Neural cell (in vitro differentiated cells): ENCODE measurements at regions not wholly inside any gene's neighbourhood (a gene's known extent, or its start where the extent isn't known, plus 50 kb on each side); places are given as distances from the start of the nearest gene placed in this dataset.

Experiments
- H2AFZ ChIP-seq: fragments of 200-600, 300-800 bp; sonication (generic), shearing (Covaris generic); 2 replicates; pipeline ENCODE4 v1.6.0; 2014; ENCODE audit warnings: low read depth, mild to moderate bottlenecking, antibody characterized with exemption, low read length, moderate library complexity
- H3F3A ChIP-seq: fragments of 200-600 bp; shearing (Covaris generic); 2 replicates; pipeline ENCODE4 v1.6.1; 2016; ENCODE audit warnings: mild to moderate bottlenecking, moderate library complexity, mixed read lengths, antibody characterized with exemption, low read length; ENCODE audit not compliant: insufficient read depth, poor library complexity, severe bottlenecking
- H3K27ac ChIP-seq: fragments of 200-600, 300-800 bp; sonication (generic), shearing (Covaris generic); 2 replicates; pipeline ENCODE4 v1.5.1; 2014; ENCODE audit warnings: mild to moderate bottlenecking, low read length, moderate library complexity
- H3K27me3 ChIP-seq: fragments of 300-800, 200-600 bp; sonication (generic), shearing (Covaris generic); 2 replicates; pipeline ENCODE4 v1.6.0; 2014; ENCODE audit warnings: mild to moderate bottlenecking, low read depth, low read length, moderate library complexity; ENCODE audit not compliant: insufficient read depth
- H3K36me3 ChIP-seq: fragments of 300-800, 200-600 bp; sonication (generic), shearing (Covaris generic); 2 replicates; pipeline ENCODE4 v1.5.1; 2014; ENCODE audit warnings: mild to moderate bottlenecking, antibody characterized with exemption, low read length, moderate library complexity; ENCODE audit not compliant: insufficient read depth
- H3K4me2 ChIP-seq: fragments of 300-800, 200-600 bp; sonication (generic), shearing (Covaris generic); 2 replicates; pipeline ENCODE4 v1.6.0; 2014; ENCODE audit warnings: mild to moderate bottlenecking, low read length
- H3K4me3 ChIP-seq: fragments of 300-800, 200-600 bp; sonication (generic), shearing (Covaris generic); 2 replicates; pipeline ENCODE4 v1.5.1; 2014; ENCODE audit warnings: mild to moderate bottlenecking, low read length, moderate library complexity
- H3K79me2 ChIP-seq: fragments of 200-600 bp; shearing (Covaris generic); replicated peaks from 2 replicates; pipeline ENCODE4 v1.6.0; 2014; ENCODE audit warnings: mild to moderate bottlenecking, low read length, moderate library complexity; ENCODE audit not compliant: insufficient read depth
- H3K9ac ChIP-seq: fragments of 300-800, 200-600 bp; sonication (generic), shearing (Covaris generic); 2 replicates; pipeline ENCODE4 v1.6.1; 2016; ENCODE audit warnings: mild to moderate bottlenecking, low read length, mixed read lengths
- H3K9me2 ChIP-seq: fragments of 200-600 bp; shearing (Covaris generic); 2 replicates; pipeline ENCODE4 v1.6.1; 2016; ENCODE audit warnings: mild to moderate bottlenecking, low read length, mixed read lengths; ENCODE audit not compliant: insufficient read depth
- H3K9me3 ChIP-seq: fragments of 200-600, 300-800 bp; sonication (generic), shearing (Covaris generic); 2 replicates; pipeline ENCODE4 v1.6.1; 2016; ENCODE audit warnings: mild to moderate bottlenecking, mixed run types, low read length, moderate library complexity, mixed read lengths
- H4K20me1 ChIP-seq: fragments of 200-600 bp; shearing (Covaris generic); 2 replicates; pipeline ENCODE4 v1.6.1; 2016; ENCODE audit warnings: mild to moderate bottlenecking, mixed run types; ENCODE audit not compliant: insufficient read depth
- EP300 ChIP-seq: fragments of 450-650 bp; conservative IDR thresholded peaks from 2 replicates; pipeline ENCODE4 v1.6.1; 2014; ENCODE audit warnings: antibody characterized with exemption, mild to moderate bottlenecking, moderate library complexity; ENCODE audit not compliant: poor library complexity, severe bottlenecking
- EZH2 ChIP-seq: fragments of 200-600, 300-800 bp; shearing (Covaris generic), sonication (generic); IDR thresholded peaks from 2 replicates; pipeline ENCODE4 v1.6.1; 2014; ENCODE audit warnings: antibody characterized with exemption, low read length, borderline replicate concordance, mild to moderate bottlenecking; ENCODE audit not compliant: insufficient read depth, poor library complexity, severe bottlenecking
- MXI1 ChIP-seq: fragments of 450-650 bp; conservative IDR thresholded peaks from 2 replicates; pipeline ENCODE4 v1.6.1; 2014; ENCODE audit warnings: antibody characterized with exemption, mild to moderate bottlenecking; ENCODE audit not compliant: poor library complexity, severe bottlenecking
- POLR2AphosphoS5 ChIP-seq: IDR thresholded peaks from 2 replicates; pipeline ENCODE4 v1.6.1; 2012
- RAD21 ChIP-seq: fragments of 450-650 bp; conservative IDR thresholded peaks from 2 replicates; pipeline ENCODE4 v1.6.1; 2014; ENCODE audit warnings: antibody characterized with exemption, mild to moderate bottlenecking, moderate library complexity
- SMC3 ChIP-seq: fragments of 450-650 bp; conservative IDR thresholded peaks from 2 replicates; pipeline ENCODE4 v1.6.1; 2014; ENCODE audit warnings: antibody characterized with exemption, mild to moderate bottlenecking, moderate library complexity; ENCODE audit not compliant: poor library complexity
- TAF1 ChIP-seq: IDR thresholded peaks from 2 replicates; pipeline ENCODE4 v1.6.1; 2012; ENCODE audit warnings: low read depth
- TF ChIP-seq, protein P1 (sequence below): fragments of 450-650 bp; IDR thresholded peaks from 2 replicates; pipeline ENCODE4 v1.5.1; 2014; ENCODE audit warnings: antibody characterized with exemption, mild to moderate bottlenecking, moderate library complexity; ENCODE audit not compliant: poor library complexity, severe bottlenecking
- TF ChIP-seq, protein P2 (sequence below): IDR thresholded peaks from 2 replicates; pipeline ENCODE4 v1.6.1; 2012; ENCODE audit warnings: borderline replicate concordance

DNA sequence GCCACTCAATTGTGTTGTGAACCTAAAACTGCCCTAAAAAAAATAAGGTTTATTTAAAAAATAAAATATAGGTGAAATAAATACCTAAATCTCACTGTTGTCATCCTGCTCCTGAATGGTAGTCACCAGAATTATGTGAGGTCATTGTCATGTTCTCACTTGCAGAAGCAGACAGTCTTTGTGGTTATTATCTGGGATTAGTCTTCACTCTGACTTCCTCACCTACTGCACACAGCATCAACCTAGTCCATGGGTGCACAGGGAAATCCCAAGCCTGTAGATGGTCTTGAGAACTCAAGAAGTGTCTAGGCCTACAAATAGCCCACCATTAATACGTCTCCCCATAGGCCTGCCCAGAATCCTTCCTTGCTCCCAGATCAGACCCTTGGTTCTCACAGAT, 97.0 kb downstream of the FOXF2 start:
- Histone ChIP-seq H3K4me3 (no peak overlapping the region), H2AFZ (no peak overlapping the region), H3K9me2 (no peaks in the 10 kb centered on the region), H3K27me3 (no peaks in the 10 kb centered on the region), H3K79me2 (no peaks in the 10 kb centered on the region), H3K9ac (no peak overlapping the region), H3K27ac (no peak overlapping the region), H3K9me3 (no peaks in the 10 kb centered on the region), H4K20me1 (no peaks in the 10 kb centered on the region), H3K4me2 (no peak overlapping the region), H3K36me3 (no peaks in the 10 kb centered on the region), H3F3A (no peaks in the 10 kb centered on the region)
- no peak for TF ChIP-seq TAF1
- TF ChIP-seq EZH2, result no peak
- TF ChIP-seq, protein P1, sequence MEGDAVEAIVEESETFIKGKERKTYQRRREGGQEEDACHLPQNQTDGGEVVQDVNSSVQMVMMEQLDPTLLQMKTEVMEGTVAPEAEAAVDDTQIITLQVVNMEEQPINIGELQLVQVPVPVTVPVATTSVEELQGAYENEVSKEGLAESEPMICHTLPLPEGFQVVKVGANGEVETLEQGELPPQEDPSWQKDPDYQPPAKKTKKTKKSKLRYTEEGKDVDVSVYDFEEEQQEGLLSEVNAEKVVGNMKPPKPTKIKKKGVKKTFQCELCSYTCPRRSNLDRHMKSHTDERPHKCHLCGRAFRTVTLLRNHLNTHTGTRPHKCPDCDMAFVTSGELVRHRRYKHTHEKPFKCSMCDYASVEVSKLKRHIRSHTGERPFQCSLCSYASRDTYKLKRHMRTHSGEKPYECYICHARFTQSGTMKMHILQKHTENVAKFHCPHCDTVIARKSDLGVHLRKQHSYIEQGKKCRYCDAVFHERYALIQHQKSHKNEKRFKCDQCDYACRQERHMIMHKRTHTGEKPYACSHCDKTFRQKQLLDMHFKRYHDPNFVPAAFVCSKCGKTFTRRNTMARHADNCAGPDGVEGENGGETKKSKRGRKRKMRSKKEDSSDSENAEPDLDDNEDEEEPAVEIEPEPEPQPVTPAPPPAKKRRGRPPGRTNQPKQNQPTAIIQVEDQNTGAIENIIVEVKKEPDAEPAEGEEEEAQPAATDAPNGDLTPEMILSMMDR, result no peak
- TF ChIP-seq RAD21, result no peak
- TF ChIP-seq POLR2AphosphoS5, result no peak
- no peak for TF ChIP-seq MXI1

DNA sequence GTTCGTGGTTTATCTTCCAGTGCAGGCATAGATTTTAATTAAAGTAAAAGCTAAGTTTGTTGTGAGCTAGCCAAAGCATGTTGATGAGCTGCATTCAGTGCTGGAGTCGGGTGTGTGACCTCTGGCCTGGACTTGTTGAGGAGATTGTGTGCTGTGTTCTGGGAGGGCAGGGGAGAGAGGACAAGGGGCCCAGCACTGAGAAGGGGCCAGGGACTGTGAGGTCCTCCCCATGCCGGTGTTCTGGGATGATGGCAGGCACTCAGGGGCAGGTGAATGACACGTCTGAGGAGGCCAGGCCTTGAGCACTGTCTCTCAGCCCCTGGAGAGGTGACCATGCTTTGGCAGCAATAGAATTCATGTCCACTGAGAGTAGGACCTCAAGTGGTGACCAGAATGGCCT, 97.9 kb downstream of the FOXF2 start:
- Histone ChIP-seq H3K9ac (no peak overlapping the region), H3F3A (no peaks in the 10 kb centered on the region), H4K20me1 (no peaks in the 10 kb centered on the region), H3K9me2 (no peaks in the 10 kb centered on the region), H3K79me2 (no peaks in the 10 kb centered on the region), H3K27me3 (no peaks in the 10 kb centered on the region), H3K27ac (no peak overlapping the region), H3K4me2 (no peak overlapping the region), H2AFZ (no peak overlapping the region), H3K4me3 (no peak overlapping the region), H3K9me3 (no peaks in the 10 kb centered on the region), H3K36me3 (no peaks in the 10 kb centered on the region)
- TF ChIP-seq, protein P1, result no peak
- TF ChIP-seq SMC3, result no peak
- TF ChIP-seq MXI1, result no peak
- no peak for TF ChIP-seq RAD21
- TF ChIP-seq, protein P2, sequence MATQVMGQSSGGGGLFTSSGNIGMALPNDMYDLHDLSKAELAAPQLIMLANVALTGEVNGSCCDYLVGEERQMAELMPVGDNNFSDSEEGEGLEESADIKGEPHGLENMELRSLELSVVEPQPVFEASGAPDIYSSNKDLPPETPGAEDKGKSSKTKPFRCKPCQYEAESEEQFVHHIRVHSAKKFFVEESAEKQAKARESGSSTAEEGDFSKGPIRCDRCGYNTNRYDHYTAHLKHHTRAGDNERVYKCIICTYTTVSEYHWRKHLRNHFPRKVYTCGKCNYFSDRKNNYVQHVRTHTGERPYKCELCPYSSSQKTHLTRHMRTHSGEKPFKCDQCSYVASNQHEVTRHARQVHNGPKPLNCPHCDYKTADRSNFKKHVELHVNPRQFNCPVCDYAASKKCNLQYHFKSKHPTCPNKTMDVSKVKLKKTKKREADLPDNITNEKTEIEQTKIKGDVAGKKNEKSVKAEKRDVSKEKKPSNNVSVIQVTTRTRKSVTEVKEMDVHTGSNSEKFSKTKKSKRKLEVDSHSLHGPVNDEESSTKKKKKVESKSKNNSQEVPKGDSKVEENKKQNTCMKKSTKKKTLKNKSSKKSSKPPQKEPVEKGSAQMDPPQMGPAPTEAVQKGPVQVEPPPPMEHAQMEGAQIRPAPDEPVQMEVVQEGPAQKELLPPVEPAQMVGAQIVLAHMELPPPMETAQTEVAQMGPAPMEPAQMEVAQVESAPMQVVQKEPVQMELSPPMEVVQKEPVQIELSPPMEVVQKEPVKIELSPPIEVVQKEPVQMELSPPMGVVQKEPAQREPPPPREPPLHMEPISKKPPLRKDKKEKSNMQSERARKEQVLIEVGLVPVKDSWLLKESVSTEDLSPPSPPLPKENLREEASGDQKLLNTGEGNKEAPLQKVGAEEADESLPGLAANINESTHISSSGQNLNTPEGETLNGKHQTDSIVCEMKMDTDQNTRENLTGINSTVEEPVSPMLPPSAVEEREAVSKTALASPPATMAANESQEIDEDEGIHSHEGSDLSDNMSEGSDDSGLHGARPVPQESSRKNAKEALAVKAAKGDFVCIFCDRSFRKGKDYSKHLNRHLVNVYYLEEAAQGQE, result no peak
- no peak for TF ChIP-seq TAF1
- no peak for TF ChIP-seq EP300
- TF ChIP-seq EZH2, result no peak
- TF ChIP-seq POLR2AphosphoS5, result no peak
